ENCODE measurements at regions not wholly inside any gene's neighbourhood (a gene's known extent, or its start where the extent isn't known, plus 50 kb on each side); places are given as distances from the start of the nearest gene placed in this dataset.

- TF ChIP-seq EZH2 (IDR thresholded peaks at IDR 0.05; ENCODE audit: low read depth) (no peak), CTCF (conservative IDR thresholded peaks at IDR 0.05) (no peak)
These were observed 898.8 kb upstream of the NEGR1 start for GRCh38 chr1:73181190-73181540.

All from PC-9 (cell line).